Peyer's patch (tissue), 4 donors: ENCODE measurements at regions not wholly inside any gene's neighbourhood (a gene's known extent, or its start where the extent isn't known, plus 50 kb on each side); places are given as distances from the start of the nearest gene placed in this dataset.

ENCODE experiments used
- POLR2A ChIP-seq, 2 donors: fragments of 450-650 bp; IDR thresholded peaks; one replicate each; pipeline ENCODE4 v1.5.1; 2017; ENCODE audit warnings: antibody characterized with exemption in 2 of 2, mild to moderate bottlenecking in 2 of 2, moderate library complexity in 2 of 2
- TF ChIP-seq, protein P1 (sequence below), 6 experiments: fragments of 450-650 bp in 4 of 6; fragments of 200-600 bp in 2 of 6; sonication (generic) in 1 of 6; IDR thresholded peaks; one replicate each; pipeline ENCODE4 v1.5.1; 2017 to 2019; ENCODE audit warnings: antibody characterized with exemption in 6 of 6, mild to moderate bottlenecking in 3 of 6, moderate library complexity in 1 of 6

GRCh38 chr11:37811349-37811748 is 1213.3 kb upstream of the RAG2 start:
- TF ChIP-seq, protein P1, sequence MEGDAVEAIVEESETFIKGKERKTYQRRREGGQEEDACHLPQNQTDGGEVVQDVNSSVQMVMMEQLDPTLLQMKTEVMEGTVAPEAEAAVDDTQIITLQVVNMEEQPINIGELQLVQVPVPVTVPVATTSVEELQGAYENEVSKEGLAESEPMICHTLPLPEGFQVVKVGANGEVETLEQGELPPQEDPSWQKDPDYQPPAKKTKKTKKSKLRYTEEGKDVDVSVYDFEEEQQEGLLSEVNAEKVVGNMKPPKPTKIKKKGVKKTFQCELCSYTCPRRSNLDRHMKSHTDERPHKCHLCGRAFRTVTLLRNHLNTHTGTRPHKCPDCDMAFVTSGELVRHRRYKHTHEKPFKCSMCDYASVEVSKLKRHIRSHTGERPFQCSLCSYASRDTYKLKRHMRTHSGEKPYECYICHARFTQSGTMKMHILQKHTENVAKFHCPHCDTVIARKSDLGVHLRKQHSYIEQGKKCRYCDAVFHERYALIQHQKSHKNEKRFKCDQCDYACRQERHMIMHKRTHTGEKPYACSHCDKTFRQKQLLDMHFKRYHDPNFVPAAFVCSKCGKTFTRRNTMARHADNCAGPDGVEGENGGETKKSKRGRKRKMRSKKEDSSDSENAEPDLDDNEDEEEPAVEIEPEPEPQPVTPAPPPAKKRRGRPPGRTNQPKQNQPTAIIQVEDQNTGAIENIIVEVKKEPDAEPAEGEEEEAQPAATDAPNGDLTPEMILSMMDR (IDR thresholded peaks at IDR 0.05): no peak
- TF ChIP-seq POLR2A (IDR thresholded peaks at IDR 0.05): no peak
